Gastrocnemius medialis (tissue), 4 donors: ENCODE measurements at regions not wholly inside any gene's neighbourhood (a gene's known extent, or its start where the extent isn't known, plus 50 kb on each side); places are given as distances from the start of the nearest gene placed in this dataset.
"Not testable (repeated sequence)": the region's sequence is repeated elsewhere in the genome, so short reads cannot be mapped to it uniquely, and the experiment has no call there.

ENCODE experiments used
- POLR2A ChIP-seq, 2 donors: fragments of 450-650 bp; IDR thresholded peaks; one replicate each; pipeline ENCODE4 v1.6.1; 2017; ENCODE audit warnings: antibody characterized with exemption in 2 of 2, mild to moderate bottlenecking in 2 of 2, moderate library complexity in 2 of 2
- TF ChIP-seq, protein P1 (sequence below), 5 experiments: fragments of 450-650 bp in 3 of 5; fragments of 200-600 bp in 2 of 5; sonication (generic) in 2 of 5; IDR thresholded peaks in 4 of 5; conservative IDR thresholded peaks in 1 of 5; 1 replicate in 4 of 5; 2 replicates in 1 of 5; pipeline ENCODE4 v1.5.1; 2016 to 2019; ENCODE audit warnings: antibody characterized with exemption in 5 of 5, mild to moderate bottlenecking in 3 of 5, moderate library complexity in 3 of 5

- TF ChIP-seq, protein P1, sequence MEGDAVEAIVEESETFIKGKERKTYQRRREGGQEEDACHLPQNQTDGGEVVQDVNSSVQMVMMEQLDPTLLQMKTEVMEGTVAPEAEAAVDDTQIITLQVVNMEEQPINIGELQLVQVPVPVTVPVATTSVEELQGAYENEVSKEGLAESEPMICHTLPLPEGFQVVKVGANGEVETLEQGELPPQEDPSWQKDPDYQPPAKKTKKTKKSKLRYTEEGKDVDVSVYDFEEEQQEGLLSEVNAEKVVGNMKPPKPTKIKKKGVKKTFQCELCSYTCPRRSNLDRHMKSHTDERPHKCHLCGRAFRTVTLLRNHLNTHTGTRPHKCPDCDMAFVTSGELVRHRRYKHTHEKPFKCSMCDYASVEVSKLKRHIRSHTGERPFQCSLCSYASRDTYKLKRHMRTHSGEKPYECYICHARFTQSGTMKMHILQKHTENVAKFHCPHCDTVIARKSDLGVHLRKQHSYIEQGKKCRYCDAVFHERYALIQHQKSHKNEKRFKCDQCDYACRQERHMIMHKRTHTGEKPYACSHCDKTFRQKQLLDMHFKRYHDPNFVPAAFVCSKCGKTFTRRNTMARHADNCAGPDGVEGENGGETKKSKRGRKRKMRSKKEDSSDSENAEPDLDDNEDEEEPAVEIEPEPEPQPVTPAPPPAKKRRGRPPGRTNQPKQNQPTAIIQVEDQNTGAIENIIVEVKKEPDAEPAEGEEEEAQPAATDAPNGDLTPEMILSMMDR (IDR thresholded peaks at IDR 0.05 in 4 of 5, conservative IDR thresholded peaks at IDR 0.05 in 1 of 5): not testable (repeated sequence)
- not testable (repeated sequence) for TF ChIP-seq POLR2A (IDR thresholded peaks at IDR 0.05)
Measured at GRCh38 chr2:38451778-38452177, 74.7 kb upstream of the ATL2 start.
